Gastrocnemius medialis (tissue), 4 donors: ENCODE measurements at regions not wholly inside any gene's neighbourhood (a gene's known extent, or its start where the extent isn't known, plus 50 kb on each side); places are given as distances from the start of the nearest gene placed in this dataset.

Source experiments
- POLR2A ChIP-seq, 2 donors: fragments of 450-650 bp; IDR thresholded peaks; one replicate each; pipeline ENCODE4 v1.6.1; 2017; ENCODE audit warnings: antibody characterized with exemption in 2 of 2, mild to moderate bottlenecking in 2 of 2, moderate library complexity in 2 of 2
- TF ChIP-seq, protein P1 (sequence below), 5 experiments: fragments of 450-650 bp in 3 of 5; fragments of 200-600 bp in 2 of 5; sonication (generic) in 2 of 5; IDR thresholded peaks in 4 of 5; conservative IDR thresholded peaks in 1 of 5; 1 replicate in 4 of 5; 2 replicates in 1 of 5; pipeline ENCODE4 v1.5.1; 2016 to 2019; ENCODE audit warnings: antibody characterized with exemption in 5 of 5, mild to moderate bottlenecking in 3 of 5, moderate library complexity in 3 of 5

- TF ChIP-seq, protein P1, sequence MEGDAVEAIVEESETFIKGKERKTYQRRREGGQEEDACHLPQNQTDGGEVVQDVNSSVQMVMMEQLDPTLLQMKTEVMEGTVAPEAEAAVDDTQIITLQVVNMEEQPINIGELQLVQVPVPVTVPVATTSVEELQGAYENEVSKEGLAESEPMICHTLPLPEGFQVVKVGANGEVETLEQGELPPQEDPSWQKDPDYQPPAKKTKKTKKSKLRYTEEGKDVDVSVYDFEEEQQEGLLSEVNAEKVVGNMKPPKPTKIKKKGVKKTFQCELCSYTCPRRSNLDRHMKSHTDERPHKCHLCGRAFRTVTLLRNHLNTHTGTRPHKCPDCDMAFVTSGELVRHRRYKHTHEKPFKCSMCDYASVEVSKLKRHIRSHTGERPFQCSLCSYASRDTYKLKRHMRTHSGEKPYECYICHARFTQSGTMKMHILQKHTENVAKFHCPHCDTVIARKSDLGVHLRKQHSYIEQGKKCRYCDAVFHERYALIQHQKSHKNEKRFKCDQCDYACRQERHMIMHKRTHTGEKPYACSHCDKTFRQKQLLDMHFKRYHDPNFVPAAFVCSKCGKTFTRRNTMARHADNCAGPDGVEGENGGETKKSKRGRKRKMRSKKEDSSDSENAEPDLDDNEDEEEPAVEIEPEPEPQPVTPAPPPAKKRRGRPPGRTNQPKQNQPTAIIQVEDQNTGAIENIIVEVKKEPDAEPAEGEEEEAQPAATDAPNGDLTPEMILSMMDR (IDR thresholded peaks at IDR 0.05 in 4 of 5, conservative IDR thresholded peaks at IDR 0.05 in 1 of 5) = no peak
- TF ChIP-seq POLR2A (IDR thresholded peaks at IDR 0.05) = no peak
Observed at GRCh38 chr6:145375502-145375901, 359.8 kb downstream of the EPM2A start.
